ENCODE measurements at regions not wholly inside any gene's neighbourhood (a gene's known extent, or its start where the extent isn't known, plus 50 kb on each side); places are given as distances from the start of the nearest gene placed in this dataset.

DNA sequence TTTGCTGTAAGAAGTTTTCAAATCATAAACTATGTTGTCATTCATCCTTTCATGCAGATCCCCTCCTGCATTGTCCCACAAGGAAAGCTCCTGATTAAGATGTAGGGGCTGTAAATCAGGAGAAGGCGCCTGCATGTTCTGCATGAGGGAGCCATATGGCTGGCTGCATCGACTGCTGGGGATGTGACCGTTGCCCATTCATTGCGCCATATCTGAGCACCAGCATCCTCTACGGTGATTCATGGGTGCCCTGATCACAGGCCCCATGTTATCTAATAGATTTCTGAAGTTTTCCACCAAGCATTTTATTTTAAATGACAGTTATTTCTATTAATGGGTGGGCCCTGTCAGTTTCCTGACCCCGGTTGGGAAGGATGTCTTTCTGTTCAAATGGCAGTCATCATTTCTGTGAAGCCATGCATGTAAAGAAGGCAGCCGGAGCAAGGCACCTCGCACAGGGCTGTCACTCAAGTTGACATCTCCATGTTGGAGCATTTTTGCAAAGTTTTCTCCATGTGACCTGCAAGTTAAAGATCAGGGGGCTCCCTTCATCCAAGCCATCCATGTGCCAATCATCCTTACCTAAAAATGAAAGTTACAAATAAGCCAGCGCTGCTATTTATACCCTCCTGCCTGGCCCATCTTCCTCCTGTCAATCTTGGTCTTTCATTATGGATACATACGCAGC, 128.8 kb downstream of the TEX36 start:
- no peak for DNase-seq (ENCODE audit: low read depth)
- H3K36me3 ChIP-seq (ENCODE audit: control insufficient read depth, insufficient read depth, low read length, severe bottlenecking) = no peaks in the 10 kb centered on the region
- H3K9me3 ChIP-seq (ENCODE audit: control insufficient read depth, low read length) = peaks cover 21% of the 10 kb centered on the region
- H3K9ac ChIP-seq (ENCODE audit: low read length) = no peak overlapping the region
- no peak overlapping the region for H3K4me3 ChIP-seq (ENCODE audit: low read length)
- no peaks in the 10 kb centered on the region for H3K4me1 ChIP-seq (ENCODE audit: control insufficient read depth, insufficient read depth, low read length)
- H3K27me3 ChIP-seq (replicated peaks; ENCODE audit: control insufficient read depth, insufficient read depth, low read length) = peaks cover 51% of the 10 kb centered on the region

DNA sequence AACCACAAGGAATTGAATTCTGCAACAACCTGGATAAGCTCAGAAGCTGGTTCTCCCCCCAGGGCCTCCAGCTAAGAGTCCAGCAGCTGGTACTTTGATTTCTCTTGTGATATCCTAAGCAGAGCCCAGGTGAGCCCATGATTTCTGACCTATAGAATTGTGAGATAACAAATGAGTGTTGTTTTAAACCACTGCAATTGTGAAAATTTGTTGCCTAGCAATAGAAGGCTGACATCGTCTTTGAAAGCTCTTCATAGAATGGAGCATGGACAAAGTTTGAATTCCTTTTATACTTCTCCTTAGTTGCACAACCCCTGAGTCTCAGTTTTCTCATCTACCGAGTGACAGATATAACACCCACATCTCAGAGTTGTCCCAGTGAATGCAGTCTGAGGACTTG, 129.9 kb downstream of the TEX36 start:
- no peaks in the 10 kb centered on the region for H3K4me1 ChIP-seq (ENCODE audit: control insufficient read depth, insufficient read depth, low read length)
- DNase-seq (ENCODE audit: low read depth) = no peak
- no peak overlapping the region for H3K9ac ChIP-seq (ENCODE audit: low read length)
- H3K4me3 ChIP-seq (ENCODE audit: low read length) = no peak overlapping the region
- H3K36me3 ChIP-seq (ENCODE audit: control insufficient read depth, insufficient read depth, low read length, severe bottlenecking) = no peaks in the 10 kb centered on the region
- peaks cover 24% of the 10 kb centered on the region for H3K9me3 ChIP-seq (ENCODE audit: control insufficient read depth, low read length)
- H3K27me3 ChIP-seq (replicated peaks; ENCODE audit: control insufficient read depth, insufficient read depth, low read length) = peaks cover 59% of the 10 kb centered on the region

DNA sequence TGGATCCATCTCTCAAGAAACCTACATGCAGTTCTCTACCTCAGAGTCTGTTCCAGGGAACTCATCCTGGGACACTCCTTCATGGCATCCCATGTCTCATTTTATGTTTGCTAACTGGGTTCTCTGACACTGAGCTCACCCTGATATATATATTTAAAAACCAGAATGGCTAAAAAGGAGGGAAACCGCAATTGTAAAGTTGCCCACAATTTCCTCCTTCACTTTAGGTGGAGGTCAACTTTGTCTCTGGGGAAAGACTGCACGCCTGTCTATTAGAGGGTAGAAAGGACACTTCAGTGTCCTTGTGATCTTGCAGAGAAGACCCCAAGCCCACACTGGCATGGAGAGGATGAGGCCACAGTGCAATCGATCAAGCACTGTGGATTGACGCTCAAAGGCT, 131.7 kb downstream of the TEX36 start:
- H3K9ac ChIP-seq (ENCODE audit: low read length) = no peak overlapping the region
- no peak overlapping the region for H3K4me3 ChIP-seq (ENCODE audit: low read length)
- H3K36me3 ChIP-seq (ENCODE audit: control insufficient read depth, insufficient read depth, low read length, severe bottlenecking) = no peaks in the 10 kb centered on the region
- H3K9me3 ChIP-seq (ENCODE audit: control insufficient read depth, low read length) = peaks cover 24% of the 10 kb centered on the region
- DNase-seq (ENCODE audit: low read depth) = no peak
- H3K4me1 ChIP-seq (ENCODE audit: control insufficient read depth, insufficient read depth, low read length) = no peaks in the 10 kb centered on the region
- peaks cover 54% of the 10 kb centered on the region for H3K27me3 ChIP-seq (replicated peaks; ENCODE audit: control insufficient read depth, insufficient read depth, low read length)

DNA sequence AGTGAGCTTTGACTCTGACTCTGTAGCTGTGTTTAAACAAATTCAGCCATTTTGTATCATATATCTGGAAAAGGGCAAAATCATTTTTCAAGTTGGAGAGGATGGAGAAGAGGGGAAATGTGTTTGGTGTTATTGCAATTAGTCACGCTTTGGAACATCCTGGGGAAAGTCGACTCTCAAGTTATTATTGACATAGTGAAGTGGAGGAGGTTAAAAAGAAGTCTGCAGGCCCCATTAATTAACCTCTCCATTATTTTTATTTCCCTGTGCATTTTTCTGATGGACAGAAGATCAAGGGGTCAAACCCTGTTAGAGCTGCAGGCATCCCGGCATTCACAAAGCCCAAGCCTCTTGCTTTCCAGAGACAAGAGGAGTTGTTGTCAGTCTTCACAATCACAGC, 132.6 kb downstream of the TEX36 start:
- H3K36me3 ChIP-seq (ENCODE audit: control insufficient read depth, insufficient read depth, low read length, severe bottlenecking) = no peaks in the 10 kb centered on the region
- no peak overlapping the region for H3K4me3 ChIP-seq (ENCODE audit: low read length)
- DNase-seq (ENCODE audit: low read depth) = peak; percentile 3
- peaks cover 24% of the 10 kb centered on the region for H3K9me3 ChIP-seq (ENCODE audit: control insufficient read depth, low read length)
- H3K27me3 ChIP-seq (replicated peaks; ENCODE audit: control insufficient read depth, insufficient read depth, low read length) = peaks cover 56% of the 10 kb centered on the region
- H3K4me1 ChIP-seq (ENCODE audit: control insufficient read depth, insufficient read depth, low read length) = no peaks in the 10 kb centered on the region
- no peak overlapping the region for H3K9ac ChIP-seq (ENCODE audit: low read length)

DNA sequence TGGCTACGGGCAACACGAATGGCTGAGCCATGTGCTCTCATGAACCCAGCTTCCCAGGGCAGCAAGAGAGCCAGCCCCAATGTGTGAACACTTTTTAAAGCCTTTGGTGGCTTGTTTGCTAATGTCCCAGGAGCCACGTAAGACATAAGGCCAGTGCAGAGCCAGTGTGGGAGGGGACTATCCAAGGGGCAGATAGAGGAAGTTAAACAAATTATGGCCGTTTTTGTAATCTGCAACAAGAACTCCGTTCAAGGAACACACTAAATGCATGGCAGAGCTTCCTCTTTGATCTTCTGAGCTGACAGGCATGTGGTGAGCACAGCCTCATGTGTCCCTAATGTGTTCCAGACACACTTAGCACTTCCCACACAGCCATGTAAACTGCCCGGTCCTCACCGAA, 133.3 kb downstream of the TEX36 start:
- Histone ChIP-seq H3K27me3 (replicated peaks; ENCODE audit: control insufficient read depth, insufficient read depth, low read length) (peaks cover 56% of the 10 kb centered on the region), H3K4me3 (ENCODE audit: low read length) (no peak overlapping the region), H3K36me3 (ENCODE audit: control insufficient read depth, insufficient read depth, low read length, severe bottlenecking) (no peaks in the 10 kb centered on the region), H3K9ac (ENCODE audit: low read length) (no peak overlapping the region), H3K4me1 (ENCODE audit: control insufficient read depth, insufficient read depth, low read length) (no peaks in the 10 kb centered on the region), H3K9me3 (ENCODE audit: control insufficient read depth, low read length) (peaks cover 24% of the 10 kb centered on the region)
- no peak for DNase-seq (ENCODE audit: low read depth)

DNA sequence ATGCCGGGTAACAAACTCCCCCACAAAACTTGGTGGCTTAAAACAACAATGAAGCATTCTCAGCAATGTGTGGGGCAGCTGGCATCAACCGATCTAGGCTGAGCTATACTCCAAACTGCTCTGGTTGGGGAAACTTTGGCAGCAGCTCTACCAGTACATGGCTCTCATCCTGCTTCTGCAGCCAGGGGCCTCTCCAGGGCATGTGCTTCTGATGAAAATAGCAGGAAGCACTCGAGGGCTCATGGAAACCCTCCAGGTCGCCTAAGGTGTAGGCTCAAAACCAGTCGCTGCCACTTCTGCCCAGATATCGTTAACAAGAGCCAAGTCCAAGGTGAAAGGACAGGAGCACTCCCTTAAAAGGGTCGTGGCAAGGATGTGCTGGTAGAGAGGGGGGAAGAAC, 134.1 kb downstream of the TEX36 start:
- peaks cover 64% of the 10 kb centered on the region for H3K27me3 ChIP-seq (replicated peaks; ENCODE audit: control insufficient read depth, insufficient read depth, low read length)
- no peaks in the 10 kb centered on the region for H3K4me1 ChIP-seq (ENCODE audit: control insufficient read depth, insufficient read depth, low read length)
- peaks cover 24% of the 10 kb centered on the region for H3K9me3 ChIP-seq (ENCODE audit: control insufficient read depth, low read length)
- H3K36me3 ChIP-seq (ENCODE audit: control insufficient read depth, insufficient read depth, low read length, severe bottlenecking) = no peaks in the 10 kb centered on the region
- no peak for DNase-seq (ENCODE audit: low read depth)
- no peak overlapping the region for H3K4me3 ChIP-seq (ENCODE audit: low read length)
- no peak overlapping the region for H3K9ac ChIP-seq (ENCODE audit: low read length)

DNA sequence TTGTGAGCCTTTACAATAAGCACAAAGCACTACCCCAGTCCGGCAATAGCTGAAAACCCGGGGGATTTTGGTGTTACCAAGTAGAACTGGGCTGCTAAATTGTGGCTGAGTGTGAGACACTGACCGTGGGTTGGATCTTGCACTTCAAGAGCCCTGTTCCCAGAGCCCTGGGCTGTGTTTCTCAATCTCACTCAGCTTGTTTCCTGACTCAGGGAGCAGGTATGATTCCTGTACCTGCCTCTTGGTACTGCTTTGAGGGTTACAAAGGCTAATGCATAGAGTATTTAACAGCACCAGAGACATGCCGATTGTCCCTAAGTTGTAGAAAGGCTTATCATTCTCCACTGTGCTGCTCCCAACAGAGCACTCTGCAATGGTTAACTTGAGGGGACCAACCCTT, 134.6 kb downstream of the TEX36 start:
- peaks cover 18% of the 10 kb centered on the region for H3K9me3 ChIP-seq (ENCODE audit: control insufficient read depth, low read length)
- H3K4me1 ChIP-seq (ENCODE audit: control insufficient read depth, insufficient read depth, low read length) = no peaks in the 10 kb centered on the region
- H3K9ac ChIP-seq (ENCODE audit: low read length) = no peak overlapping the region
- H3K36me3 ChIP-seq (ENCODE audit: control insufficient read depth, insufficient read depth, low read length, severe bottlenecking) = no peaks in the 10 kb centered on the region
- H3K4me3 ChIP-seq (ENCODE audit: low read length) = no peak overlapping the region
- DNase-seq (ENCODE audit: low read depth) = no peak
- peaks cover 69% of the 10 kb centered on the region for H3K27me3 ChIP-seq (replicated peaks; ENCODE audit: control insufficient read depth, insufficient read depth, low read length)

DNA sequence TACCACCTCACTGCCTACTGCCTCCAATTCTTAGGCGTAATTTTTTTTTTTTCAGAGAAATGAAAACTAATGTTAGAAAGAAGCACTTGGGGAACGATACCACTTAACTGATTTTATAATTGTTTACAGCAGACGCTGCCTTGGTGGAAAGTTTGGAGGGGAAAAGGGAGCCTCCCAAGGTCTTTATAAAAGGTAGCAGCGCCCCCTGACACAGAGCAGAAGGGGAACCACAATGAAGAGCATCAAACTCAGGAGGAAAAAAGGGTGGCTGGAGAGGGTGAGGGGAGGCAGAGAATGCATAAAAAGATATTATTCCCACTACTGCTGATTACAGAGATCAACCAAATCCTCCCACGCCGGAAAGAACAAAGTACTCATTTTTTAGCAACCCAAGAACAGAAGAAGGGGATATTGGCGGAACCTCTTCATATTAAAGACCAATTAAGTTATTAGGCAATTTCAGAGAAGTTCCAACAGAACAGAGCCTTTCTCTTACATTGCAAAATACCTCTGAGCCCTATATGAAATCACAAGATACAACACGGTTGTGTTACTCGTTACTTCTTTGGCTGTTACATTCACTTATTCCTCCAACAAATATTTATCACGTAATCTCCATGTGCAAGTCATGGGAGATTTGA, 135.8 kb downstream of the TEX36 start:
- H3K9me3 ChIP-seq (ENCODE audit: control insufficient read depth, low read length) = peaks cover 6% of the 10 kb centered on the region
- no peaks in the 10 kb centered on the region for H3K4me1 ChIP-seq (ENCODE audit: control insufficient read depth, insufficient read depth, low read length)
- H3K4me3 ChIP-seq (ENCODE audit: low read length) = no peak overlapping the region
- H3K27me3 ChIP-seq (replicated peaks; ENCODE audit: control insufficient read depth, insufficient read depth, low read length) = peaks cover 68% of the 10 kb centered on the region
- H3K9ac ChIP-seq (ENCODE audit: low read length) = no peak overlapping the region
- DNase-seq (ENCODE audit: low read depth) = no peak
- no peaks in the 10 kb centered on the region for H3K36me3 ChIP-seq (ENCODE audit: control insufficient read depth, insufficient read depth, low read length, severe bottlenecking)

DNA sequence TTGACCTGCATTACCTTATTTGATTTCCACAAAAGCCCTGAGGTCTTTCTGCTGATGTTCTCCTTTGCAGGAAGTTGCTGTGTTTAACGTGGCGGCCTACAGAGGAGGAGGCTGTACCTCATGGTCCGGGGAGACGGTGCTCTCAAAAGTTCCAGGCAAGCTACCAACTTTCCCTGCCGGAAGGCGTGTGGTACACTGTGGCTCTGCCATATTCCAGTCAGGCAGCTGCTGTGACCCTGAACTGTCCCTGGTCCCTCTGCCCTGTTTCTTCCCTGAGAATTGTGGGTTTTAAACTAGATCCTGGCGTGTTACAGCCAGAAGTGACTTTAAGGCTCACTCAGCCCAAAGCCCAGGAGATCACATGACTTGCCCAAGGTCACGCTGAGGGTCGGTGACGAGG, 139.2 kb downstream of the TEX36 start:
- Histone ChIP-seq H3K4me1 (ENCODE audit: control insufficient read depth, insufficient read depth, low read length) (no peaks in the 10 kb centered on the region), H3K4me3 (ENCODE audit: low read length) (no peak overlapping the region), H3K27me3 (replicated peaks; ENCODE audit: control insufficient read depth, insufficient read depth, low read length) (peaks cover 59% of the 10 kb centered on the region), H3K36me3 (ENCODE audit: control insufficient read depth, insufficient read depth, low read length, severe bottlenecking) (no peaks in the 10 kb centered on the region), H3K9ac (ENCODE audit: low read length) (no peak overlapping the region), H3K9me3 (ENCODE audit: control insufficient read depth, low read length) (peaks cover 3% of the 10 kb centered on the region)
- no peak for DNase-seq (ENCODE audit: low read depth)

DNA sequence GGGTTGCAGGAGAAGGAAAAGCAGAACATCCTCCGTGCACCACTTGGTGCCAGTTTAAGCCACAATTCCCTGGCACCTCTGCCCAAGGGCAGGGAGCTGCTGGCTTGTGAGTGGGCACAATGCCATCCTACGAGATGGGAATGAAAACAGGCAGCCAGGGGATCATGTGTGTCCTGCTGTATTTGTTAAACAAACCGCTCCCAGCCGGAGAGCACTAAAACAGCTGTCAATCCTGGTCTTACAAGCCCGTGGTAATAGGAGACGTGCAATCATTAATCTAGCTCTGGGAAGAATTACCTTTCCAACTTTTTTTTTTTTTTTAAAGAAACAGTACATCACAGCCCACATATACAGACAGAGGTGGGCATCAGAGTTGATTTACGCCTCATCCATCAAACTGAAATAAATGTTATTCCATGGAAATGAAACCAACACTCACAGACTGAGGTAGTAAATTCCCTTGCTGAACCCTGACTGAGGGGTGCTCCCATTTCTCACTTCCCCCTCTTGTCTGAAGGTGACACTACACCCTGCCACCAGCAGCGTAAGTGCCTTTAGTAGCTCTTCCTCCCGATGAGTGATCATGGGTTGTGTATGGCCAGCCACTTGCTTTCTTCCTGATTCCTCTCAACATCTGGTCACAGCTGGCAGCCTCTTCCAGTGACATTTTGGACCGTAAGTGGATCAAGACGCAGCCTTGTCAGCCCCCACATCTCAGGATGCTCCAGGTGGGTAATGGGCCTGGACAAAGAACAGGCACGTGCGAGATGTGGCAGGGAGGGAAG, 143.8 kb downstream of the TEX36 start:
- no peaks in the 10 kb centered on the region for H3K9me3 ChIP-seq (ENCODE audit: control insufficient read depth, low read length)
- peaks cover 48% of the 10 kb centered on the region for H3K27me3 ChIP-seq (replicated peaks; ENCODE audit: control insufficient read depth, insufficient read depth, low read length)
- no peaks in the 10 kb centered on the region for H3K36me3 ChIP-seq (ENCODE audit: control insufficient read depth, insufficient read depth, low read length, severe bottlenecking)
- no peak overlapping the region for H3K4me3 ChIP-seq (ENCODE audit: low read length)
- H3K4me1 ChIP-seq (ENCODE audit: control insufficient read depth, insufficient read depth, low read length) = no peaks in the 10 kb centered on the region
- DNase-seq (ENCODE audit: low read depth) = no peak
- H3K9ac ChIP-seq (ENCODE audit: low read length) = no peak overlapping the region

DNA sequence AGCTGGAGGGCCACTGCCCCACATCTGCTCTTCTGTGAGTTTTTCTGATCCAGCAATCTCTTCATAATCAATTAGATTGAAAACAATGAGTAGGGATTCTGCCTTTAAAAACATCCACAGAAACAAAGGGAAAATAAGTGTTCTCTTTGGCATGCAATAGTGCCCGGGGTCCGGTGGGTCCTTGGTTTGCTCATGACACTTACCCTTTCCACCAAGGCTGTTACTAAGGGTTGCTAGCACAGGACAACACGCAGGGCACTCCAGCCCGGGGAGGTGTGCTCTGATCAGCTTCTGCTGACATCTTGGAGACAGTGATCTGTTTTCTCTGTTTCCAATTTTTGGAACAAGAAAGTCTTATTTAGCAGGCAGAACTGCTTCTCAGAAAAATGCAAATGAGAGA, 146.7 kb downstream of the TEX36 start:
- peaks cover 42% of the 10 kb centered on the region for H3K27me3 ChIP-seq (replicated peaks; ENCODE audit: control insufficient read depth, insufficient read depth, low read length)
- no peaks in the 10 kb centered on the region for H3K36me3 ChIP-seq (ENCODE audit: control insufficient read depth, insufficient read depth, low read length, severe bottlenecking)
- H3K9me3 ChIP-seq (ENCODE audit: control insufficient read depth, low read length) = no peaks in the 10 kb centered on the region
- no peak overlapping the region for H3K4me3 ChIP-seq (ENCODE audit: low read length)
- H3K4me1 ChIP-seq (ENCODE audit: control insufficient read depth, insufficient read depth, low read length) = no peaks in the 10 kb centered on the region
- DNase-seq (ENCODE audit: low read depth) = no peak
- no peak overlapping the region for H3K9ac ChIP-seq (ENCODE audit: low read length)
